Neural progenitor cell (in vitro differentiated cells): ENCODE measurements at regions not wholly inside any gene's neighbourhood (a gene's known extent, or its start where the extent isn't known, plus 50 kb on each side); places are given as distances from the start of the nearest gene placed in this dataset.

ENCODE experiments used
- DNase-seq: peaks from one replicate; pipeline ENCODE4 v3.0.0-alpha.2; 2016; ENCODE audit warnings: low spot score
- H2AFZ ChIP-seq: fragments of 200-600 bp; sonication (generic); replicated peaks from 2 replicates; pipeline ENCODE4 v1.6.1; 2016; ENCODE audit warnings: antibody characterized with exemption
- H3F3A ChIP-seq: fragments of 200-600 bp; sonication (generic); 2 replicates; pipeline ENCODE4 v1.6.1; 2016; ENCODE audit warnings: antibody characterized with exemption, low read depth
- H3K27ac ChIP-seq: fragments of 200-600 bp; sonication (generic); 2 replicates; pipeline ENCODE4 v1.5.1; 2016; ENCODE audit warnings: mild to moderate bottlenecking
- H3K27me3 ChIP-seq: fragments of 200-600 bp; sonication (generic); 2 replicates; pipeline ENCODE4 v1.6.1; 2016; ENCODE audit warnings: mild to moderate bottlenecking, moderate library complexity
- H3K36me3 ChIP-seq: fragments of 200-600 bp; sonication (generic); 2 replicates; pipeline ENCODE4 v1.5.1; 2016
- H3K4me1 ChIP-seq: fragments of 200-600 bp; sonication (generic); 2 replicates; pipeline ENCODE4 v1.6.1; 2016; ENCODE audit warnings: mixed run types
- H3K4me2 ChIP-seq: fragments of 200-600 bp; sonication (generic); 2 replicates; pipeline ENCODE4 v1.6.1; 2016
- H3K4me3 ChIP-seq: fragments of 200-600 bp; sonication (generic); 2 replicates; pipeline ENCODE4 v1.5.1; 2016
- H3K79me2 ChIP-seq: fragments of 200-600 bp; sonication (generic); 2 replicates; pipeline ENCODE4 v1.6.1; 2016; ENCODE audit warnings: low read depth
- H3K9ac ChIP-seq: fragments of 200-600 bp; sonication (generic); 2 replicates; pipeline ENCODE4 v1.6.1; 2016
- H3K9me3 ChIP-seq: fragments of 200-600 bp; sonication (generic); 2 replicates; pipeline ENCODE4 v1.5.1; 2016; ENCODE audit warnings: low read depth
- H4K20me1 ChIP-seq: fragments of 200-600 bp; sonication (generic); 2 replicates; pipeline ENCODE4 v1.6.1; 2016; ENCODE audit warnings: low read depth
- H3K27ac Mint-ChIP-seq: 3 replicates; pipeline ENCODE4 v1.8.0; 2021; ENCODE audit warnings: mixed read lengths
- H3K27me3 Mint-ChIP-seq: 2 replicates; pipeline ENCODE4 v1.8.0; 2022; ENCODE audit warnings: low read depth, mild to moderate bottlenecking, inconsistent platforms, moderate library complexity, mixed read lengths; ENCODE audit not compliant: insufficient read depth
- H3K36me3 Mint-ChIP-seq: 3 replicates; pipeline ENCODE4 v1.8.0; 2021; ENCODE audit warnings: mixed read lengths
- H3K4me1 Mint-ChIP-seq: 3 replicates; pipeline ENCODE4 v1.8.0; 2021; ENCODE audit warnings: mixed read lengths
- H3K4me3 Mint-ChIP-seq: 3 replicates; pipeline ENCODE4 v1.8.0; 2021; ENCODE audit warnings: mild to moderate bottlenecking, moderate library complexity, mixed read lengths
- H3K9me3 Mint-ChIP-seq: 3 replicates; pipeline ENCODE4 v1.8.0; 2020; ENCODE audit warnings: mixed read lengths
- CTCF ChIP-seq: fragments of 200-600 bp; sonication (generic); IDR thresholded peaks from 2 replicates; pipeline ENCODE4 v1.5.1; 2017; ENCODE audit warnings: antibody characterized with exemption, mild to moderate bottlenecking
- EZH2 ChIP-seq: fragments of 200-600 bp; sonication (generic); IDR thresholded peaks from 2 replicates; pipeline ENCODE4 v1.6.1; 2017; ENCODE audit warnings: antibody characterized with exemption, mild to moderate bottlenecking, moderate library complexity
- EZH2phosphoT487 ChIP-seq: fragments of 200-600 bp; sonication (generic); IDR thresholded peaks from 2 replicates; pipeline ENCODE4 v1.6.1; 2017; ENCODE audit warnings: antibody characterized with exemption

GRCh38 chr20:58024241-58024721, 204.2 kb downstream of the ANKRD60 start:
- H2AFZ ChIP-seq: no peak overlapping the region
- Mint-ChIP-seq H3K9me3 (no peaks in the 10 kb centered on the region), H3K4me1 (peaks cover 4% of the 10 kb centered on the region), H3K27me3 (peaks cover 3% of the 10 kb centered on the region), H3K27ac (no peak overlapping the region), H3K36me3 (no peaks in the 10 kb centered on the region), H3K4me3 (no peak overlapping the region)
- TF ChIP-seq EZH2 (no peak), CTCF (no peak), EZH2phosphoT487 (no peak)
- H3K27me3 ChIP-seq: no peaks in the 10 kb centered on the region
- no peaks in the 10 kb centered on the region for H3K79me2 ChIP-seq
- H3K4me3 ChIP-seq: no peak overlapping the region
- H3K4me2 ChIP-seq: no peak overlapping the region
- H3K4me1 ChIP-seq: no peaks in the 10 kb centered on the region
- no peaks in the 10 kb centered on the region for H4K20me1 ChIP-seq
- H3K9me3 ChIP-seq: no peaks in the 10 kb centered on the region
- H3K9ac ChIP-seq: no peak overlapping the region
- no peak overlapping the region for H3K27ac ChIP-seq
- H3F3A ChIP-seq: no peaks in the 10 kb centered on the region
- no peak for DNase-seq
- no peaks in the 10 kb centered on the region for H3K36me3 ChIP-seq

- H3K9ac ChIP-seq: no peak overlapping the region
- no peaks in the 10 kb centered on the region for H4K20me1 ChIP-seq
- DNase-seq: no peak
- no peak overlapping the region for H3K27ac ChIP-seq
- Mint-ChIP-seq H3K4me3 (no peak overlapping the region), H3K9me3 (no peaks in the 10 kb centered on the region), H3K27ac (no peak overlapping the region), H3K27me3 (peaks cover 4% of the 10 kb centered on the region), H3K4me1 (peaks cover 4% of the 10 kb centered on the region), H3K36me3 (no peaks in the 10 kb centered on the region)
- no peak for TF ChIP-seq EZH2
- TF ChIP-seq EZH2phosphoT487: no peak
- no peak for TF ChIP-seq CTCF
- H2AFZ ChIP-seq: no peak overlapping the region
- H3K4me2 ChIP-seq: no peak overlapping the region
- no peaks in the 10 kb centered on the region for H3K4me1 ChIP-seq
- no peaks in the 10 kb centered on the region for H3K27me3 ChIP-seq
- no peaks in the 10 kb centered on the region for H3K79me2 ChIP-seq
- H3F3A ChIP-seq: no peaks in the 10 kb centered on the region
- no peaks in the 10 kb centered on the region for H3K9me3 ChIP-seq
- no peaks in the 10 kb centered on the region for H3K36me3 ChIP-seq
- no peak overlapping the region for H3K4me3 ChIP-seq
These were observed 204.7 kb downstream of the ANKRD60 start for GRCh38 chr20:58023781-58024180.

- TF ChIP-seq CTCF (no peak), EZH2 (no peak), EZH2phosphoT487 (no peak)
- H3K9me3 Mint-ChIP-seq: no peaks in the 10 kb centered on the region
- peaks cover 4% of the 10 kb centered on the region for H3K4me1 Mint-ChIP-seq
These were observed 205.1 kb downstream of the ANKRD60 start for GRCh38 chr20:58023346-58023745.

More at GRCh38 chr20:58023346-58023745, 205.1 kb downstream of the ANKRD60 start:
- no peak overlapping the region for H3K27ac Mint-ChIP-seq
- H3K36me3 Mint-ChIP-seq: no peaks in the 10 kb centered on the region
- no peaks in the 10 kb centered on the region for H3K27me3 ChIP-seq
- H3K9me3 ChIP-seq: no peaks in the 10 kb centered on the region
- H3K36me3 ChIP-seq: no peaks in the 10 kb centered on the region
- H3K4me2 ChIP-seq: no peak overlapping the region
- H3K4me3 ChIP-seq: no peak overlapping the region
- DNase-seq: no peak
- no peaks in the 10 kb centered on the region for H3F3A ChIP-seq
- no peak overlapping the region for H3K4me3 Mint-ChIP-seq
- peaks cover 2% of the 10 kb centered on the region for H3K27me3 Mint-ChIP-seq
- no peak overlapping the region for H2AFZ ChIP-seq
- H4K20me1 ChIP-seq: no peaks in the 10 kb centered on the region
- H3K9ac ChIP-seq: no peak overlapping the region
- no peak overlapping the region for H3K27ac ChIP-seq
- H3K79me2 ChIP-seq: no peaks in the 10 kb centered on the region
- H3K4me1 ChIP-seq: no peaks in the 10 kb centered on the region
